ENCODE measurements at regions not wholly inside any gene's neighbourhood (a gene's known extent, or its start where the extent isn't known, plus 50 kb on each side); places are given as distances from the start of the nearest gene placed in this dataset.

GRCh38 chr14:104428860-104429259, 150.7 kb upstream of the C14orf180 start:
- DNase-seq = no peak

DNA sequence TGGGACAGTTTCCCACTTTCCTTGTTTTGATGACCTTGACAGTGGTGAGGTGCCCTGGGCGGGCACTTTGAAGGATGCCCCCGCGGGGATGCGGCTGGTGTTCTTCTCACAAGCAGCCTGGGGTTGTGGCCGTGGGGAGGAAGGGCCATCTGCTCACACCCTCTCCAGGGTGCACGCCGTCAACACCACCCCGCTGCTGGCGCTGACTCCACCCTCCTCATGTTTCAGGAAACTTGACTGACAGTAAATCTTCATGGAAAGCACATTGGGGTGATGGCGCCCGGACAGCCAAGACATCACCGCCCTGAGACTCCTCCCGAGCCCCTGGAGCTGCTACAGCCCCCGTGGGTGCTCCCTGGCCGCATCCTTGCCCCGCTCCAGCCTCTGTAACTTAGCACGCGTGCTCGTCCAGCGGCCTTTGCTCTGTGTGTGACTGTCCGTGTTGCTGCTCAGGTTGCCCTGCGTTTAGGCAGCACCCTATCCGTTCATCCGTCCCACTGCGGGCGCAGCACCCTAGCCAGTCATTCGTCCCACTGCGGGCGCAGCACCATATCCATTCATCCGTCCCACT, 150.2 kb upstream of the C14orf180 start:
- no peak for DNase-seq

GRCh38 chr14:104431351-104431928, 148.1 kb upstream of the C14orf180 start:
- no peak for DNase-seq

DNA sequence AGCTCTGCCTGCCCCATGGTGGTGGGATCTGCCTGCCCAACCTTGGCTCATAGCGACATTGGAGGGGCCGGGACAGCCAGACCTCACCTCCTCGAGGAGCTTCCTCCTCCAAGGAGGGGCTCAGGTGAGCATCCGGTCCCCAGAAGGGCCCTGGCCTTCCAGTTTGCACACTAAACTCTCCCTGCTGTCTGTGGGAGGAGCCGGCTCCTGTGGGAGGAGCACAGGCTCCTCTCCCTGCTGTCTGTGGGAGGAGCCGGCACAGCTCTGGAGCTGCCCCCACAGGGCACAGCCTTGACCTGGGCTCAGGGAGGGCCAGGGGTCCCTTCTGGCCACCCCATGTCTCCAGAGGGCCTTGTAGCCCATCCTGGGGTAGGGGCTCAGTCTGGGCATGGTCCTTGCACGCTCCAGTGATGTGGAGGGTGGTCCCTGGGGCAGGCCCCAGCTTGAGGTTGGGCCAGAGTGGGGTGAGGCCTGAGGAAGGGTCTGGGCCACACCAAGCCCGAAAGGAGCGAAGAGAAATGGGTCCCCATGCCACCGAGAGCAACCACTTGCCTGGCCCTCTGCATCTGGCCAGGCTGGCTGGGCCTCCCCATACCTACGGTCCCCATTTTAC, 147.5 kb upstream of the C14orf180 start:
- DNase-seq = no peak

GRCh38 chr14:104432611-104433231, 146.8 kb upstream of the C14orf180 start:
- no peak for DNase-seq

- DNase-seq = no peak
These were observed 146.0 kb upstream of the C14orf180 start for GRCh38 chr14:104433401-104434213.

DNA sequence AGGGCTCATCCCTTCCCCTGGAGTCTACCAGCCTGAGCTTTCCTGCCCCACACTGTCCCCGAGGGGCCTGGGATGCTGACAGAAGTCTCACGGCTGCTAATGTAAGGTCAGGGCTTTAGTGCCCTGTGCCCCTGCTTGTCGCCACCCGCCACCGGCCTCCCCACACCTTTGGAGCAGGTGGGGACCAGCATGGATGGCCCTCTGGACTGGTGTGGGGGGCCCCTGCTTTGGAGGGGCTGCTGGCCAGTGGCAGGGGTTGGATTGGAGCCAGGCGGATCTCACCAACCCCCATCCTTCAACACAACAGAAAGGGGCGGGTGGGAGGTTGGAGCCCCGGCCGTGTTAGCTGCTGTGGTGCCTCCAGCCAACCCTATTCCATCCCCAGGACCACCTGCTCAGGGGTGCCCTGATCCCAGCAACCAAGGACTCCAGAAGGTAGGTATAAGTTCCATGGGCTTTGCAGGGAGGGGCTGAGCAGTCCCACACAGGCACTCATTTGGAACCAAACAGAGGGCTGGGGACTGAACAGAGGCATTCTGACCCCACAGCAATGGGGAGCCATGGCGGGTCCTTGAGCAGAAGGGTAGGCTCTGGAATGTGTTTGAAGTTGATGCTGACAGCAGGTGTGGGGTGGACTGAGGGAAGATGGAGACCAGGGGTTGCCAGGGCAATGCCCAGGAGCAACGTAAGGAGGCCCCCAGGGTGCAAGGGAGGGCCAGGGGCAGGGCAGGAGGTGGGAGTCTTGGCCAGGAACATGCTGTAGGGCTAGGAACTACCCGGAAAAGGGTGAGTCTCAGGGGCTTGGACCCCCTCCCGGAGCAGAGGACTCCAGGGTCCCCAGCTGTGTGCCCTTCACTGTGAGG, 145.1 kb upstream of the C14orf180 start:
- no peak for DNase-seq

DNA sequence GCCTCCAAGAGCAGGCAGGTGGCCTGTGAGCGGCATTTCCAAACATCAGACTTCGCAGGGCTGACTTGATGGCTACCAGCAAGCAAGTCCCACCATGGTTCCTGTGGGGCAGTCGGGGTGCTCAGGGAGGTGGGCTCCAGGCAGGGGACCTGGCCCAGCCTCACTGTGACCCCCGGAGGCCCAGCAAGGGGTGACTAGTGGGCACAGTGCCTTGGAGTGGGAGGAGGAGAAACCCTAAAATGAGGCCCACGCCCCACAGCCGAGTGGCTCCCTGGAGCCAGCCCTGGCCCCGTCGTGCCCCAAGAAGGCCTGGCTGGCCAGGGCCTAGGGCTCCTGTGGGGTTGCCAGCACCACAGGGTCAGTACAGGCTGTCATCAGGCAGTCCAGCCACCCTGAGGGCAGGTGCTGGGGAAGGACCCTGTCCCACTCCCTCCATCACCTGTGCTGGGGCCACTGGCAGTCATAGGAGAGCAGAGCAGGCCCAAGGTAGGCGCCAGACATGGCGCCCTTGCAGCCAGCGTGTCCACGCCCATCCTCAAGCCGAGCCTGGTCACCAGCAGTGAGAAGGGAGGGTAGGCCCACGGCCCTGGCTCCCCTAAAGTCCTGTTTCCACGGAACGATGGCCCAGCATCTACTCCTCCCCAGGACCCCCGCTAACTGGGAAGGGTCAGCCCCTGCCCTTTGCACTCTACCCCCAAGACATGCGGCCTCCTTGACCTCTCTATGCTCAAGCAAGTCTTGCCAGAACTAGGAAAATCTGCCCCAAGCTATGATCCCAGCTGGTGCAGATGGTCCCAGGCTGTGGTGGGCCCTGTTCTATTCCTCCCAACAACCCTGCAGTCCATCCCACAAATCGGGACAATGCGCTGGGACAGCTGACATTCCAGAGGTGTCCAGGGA, 144.2 kb upstream of the C14orf180 start:
- no peak for DNase-seq

DNA sequence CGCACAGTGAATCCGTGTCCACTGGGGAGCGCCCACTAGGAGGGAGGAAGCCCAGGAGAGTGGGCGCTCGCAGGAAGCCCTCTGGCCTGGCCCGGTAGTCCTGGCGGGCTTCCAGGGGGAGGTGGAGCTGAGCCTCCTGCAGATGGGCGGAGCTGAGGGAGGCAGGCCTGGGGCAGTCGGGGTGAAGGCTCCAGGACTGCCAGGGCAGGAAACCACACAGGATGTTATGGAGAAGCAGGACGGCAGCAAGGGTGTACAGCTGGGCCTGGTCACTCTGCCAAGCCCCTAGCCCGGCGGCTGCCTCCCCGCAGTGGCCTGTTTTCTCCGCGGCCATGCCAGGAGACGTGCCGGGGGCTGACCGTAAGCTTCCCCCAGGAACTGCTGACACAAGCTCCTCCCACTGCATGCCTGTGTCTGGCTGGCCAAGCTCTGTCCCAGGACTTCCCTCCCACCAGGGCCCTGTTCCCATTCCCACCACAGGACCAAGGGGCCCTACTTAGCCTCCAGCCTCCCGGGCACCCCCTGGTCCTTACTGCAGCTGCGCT, 143.4 kb upstream of the C14orf180 start:
- DNase-seq = peak; percentile 7

GRCh38 chr14:104436741-104437701, 142.5 kb upstream of the C14orf180 start:
- no peak for DNase-seq

DNA sequence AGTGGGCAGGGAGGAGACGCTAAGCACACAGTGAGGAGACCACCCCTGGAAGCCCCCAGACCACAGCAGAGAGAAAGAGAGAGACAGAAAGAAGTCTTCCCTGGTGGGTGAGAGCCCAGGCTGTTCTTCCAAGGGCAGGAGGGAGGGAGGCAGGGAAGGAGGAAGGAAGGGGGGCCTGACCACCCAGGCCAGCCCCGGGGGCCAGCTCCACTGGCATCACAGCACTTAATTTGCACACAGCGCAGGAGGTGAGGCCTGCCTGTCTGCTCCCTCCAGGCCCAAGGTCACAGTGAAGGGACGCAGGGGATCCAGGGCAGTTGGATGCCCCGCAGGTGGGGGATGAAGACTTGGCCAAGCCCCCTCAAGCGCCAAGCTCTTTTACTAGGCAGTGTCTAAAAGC, 141.9 kb upstream of the C14orf180 start:
- no peak for DNase-seq

DNA sequence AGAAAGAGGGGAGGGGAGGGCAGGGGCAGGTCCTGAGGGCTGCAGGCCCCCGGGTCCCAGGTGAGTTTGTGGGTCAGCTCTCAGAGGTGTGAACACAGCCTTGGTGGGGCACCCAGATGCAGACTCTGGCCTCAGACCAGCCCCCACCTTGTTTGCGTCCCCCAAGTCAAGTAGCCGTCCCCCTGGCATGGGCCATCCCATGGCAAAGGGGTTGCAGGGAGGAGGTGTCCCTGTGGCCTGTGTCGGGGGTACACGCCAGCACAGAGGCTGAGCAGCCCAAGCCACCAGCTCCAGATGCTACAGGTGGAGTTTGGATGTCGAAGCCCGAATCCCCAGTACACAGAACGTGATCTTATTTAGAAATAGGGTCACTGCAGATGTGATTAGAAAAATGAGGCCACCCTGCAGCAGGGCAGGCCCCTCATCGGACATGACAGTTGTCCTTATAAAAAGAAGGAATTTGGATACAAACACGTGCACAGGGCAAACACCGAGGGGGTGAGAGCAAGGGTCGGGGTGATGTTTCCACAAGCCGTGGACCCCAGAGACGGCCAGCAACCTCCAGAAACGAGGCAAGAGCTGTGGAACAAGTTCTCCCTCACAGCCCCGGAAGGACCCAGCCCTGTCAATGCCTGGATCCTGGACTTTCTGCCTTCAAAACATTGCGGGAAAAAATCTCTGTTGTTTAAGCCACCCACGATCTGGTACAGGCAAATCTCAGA, 141.2 kb upstream of the C14orf180 start:
- no peak for DNase-seq

GRCh38 chr14:104439625-104440024, 139.9 kb upstream of the C14orf180 start:
- no peak for DNase-seq

- DNase-seq = no peak
These were observed 139.1 kb upstream of the C14orf180 start for GRCh38 chr14:104440297-104440956.

DNA sequence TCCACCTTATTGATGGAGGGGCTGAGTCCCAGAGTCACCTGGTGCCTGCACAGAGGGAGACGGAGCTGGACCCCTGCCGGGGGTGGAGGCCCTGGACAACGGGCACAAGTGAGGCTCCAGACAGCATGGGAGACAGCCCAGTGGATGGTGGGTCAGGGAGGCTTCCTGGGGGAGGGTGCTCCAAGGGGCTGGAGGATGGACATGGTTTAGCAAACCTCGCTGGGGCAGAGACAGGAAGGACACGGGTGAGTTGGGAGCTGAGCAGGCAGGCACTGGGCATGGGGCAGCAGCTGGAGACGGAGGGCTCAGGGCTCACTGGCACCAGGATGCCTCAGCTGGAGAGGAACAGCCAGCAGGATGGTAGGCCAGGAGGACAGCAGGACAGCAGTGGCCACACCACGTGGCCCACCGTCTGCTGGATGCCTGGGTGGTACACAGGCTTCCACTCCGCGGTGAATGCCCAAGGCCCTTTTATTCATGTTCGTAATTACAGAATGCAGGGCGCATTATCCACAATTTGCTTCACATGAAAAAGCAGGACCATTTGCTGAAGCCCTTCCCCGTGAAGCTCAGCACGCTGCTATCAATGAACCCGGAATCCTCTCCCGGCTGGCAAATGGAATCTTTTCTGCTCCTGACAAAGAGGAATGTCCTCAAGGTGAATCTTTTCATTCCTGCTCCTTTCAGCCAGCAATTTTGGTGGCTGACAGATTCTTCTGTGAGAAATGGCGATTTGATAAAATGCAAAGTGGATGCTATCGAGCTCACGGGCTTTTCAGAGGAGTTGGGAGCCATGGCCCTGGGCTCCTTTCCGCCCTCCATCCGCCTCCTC, 138.1 kb upstream of the C14orf180 start:
- no peak for DNase-seq

DNA sequence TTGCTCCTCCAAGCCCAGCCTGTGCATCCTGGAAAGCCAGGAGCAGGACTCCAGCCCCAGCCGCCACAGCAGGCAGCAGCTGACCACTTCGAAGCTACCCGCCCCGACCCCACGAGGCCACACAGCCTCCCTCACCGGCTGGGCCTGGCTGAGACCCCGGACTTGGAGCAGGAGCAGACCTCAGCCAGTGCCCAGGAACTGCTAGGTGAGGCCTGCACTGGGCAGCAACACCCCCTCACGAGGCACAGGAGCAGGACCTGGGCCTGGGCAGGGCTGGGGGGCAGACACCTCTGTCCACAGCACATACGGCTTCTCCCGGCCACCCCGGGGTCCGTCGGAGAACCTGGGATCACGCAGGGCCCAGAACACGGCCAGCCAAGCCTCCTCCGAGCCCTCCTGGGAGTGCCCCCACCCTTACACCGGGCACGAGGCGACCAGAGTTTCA, 137.4 kb upstream of the C14orf180 start:
- DNase-seq = no peak

All from fibroblast of skin of back (primary cell).